OCI-M1 (cell line): ENCODE measurements at regions not wholly inside any gene's neighbourhood (a gene's known extent, or its start where the extent isn't known, plus 50 kb on each side); places are given as distances from the start of the nearest gene placed in this dataset.

ENCODE experiments used
- DNase-seq: peaks from one replicate; lab custom pipeline; 2025; lab: John Stamatoyannopoulos, UW

DNA sequence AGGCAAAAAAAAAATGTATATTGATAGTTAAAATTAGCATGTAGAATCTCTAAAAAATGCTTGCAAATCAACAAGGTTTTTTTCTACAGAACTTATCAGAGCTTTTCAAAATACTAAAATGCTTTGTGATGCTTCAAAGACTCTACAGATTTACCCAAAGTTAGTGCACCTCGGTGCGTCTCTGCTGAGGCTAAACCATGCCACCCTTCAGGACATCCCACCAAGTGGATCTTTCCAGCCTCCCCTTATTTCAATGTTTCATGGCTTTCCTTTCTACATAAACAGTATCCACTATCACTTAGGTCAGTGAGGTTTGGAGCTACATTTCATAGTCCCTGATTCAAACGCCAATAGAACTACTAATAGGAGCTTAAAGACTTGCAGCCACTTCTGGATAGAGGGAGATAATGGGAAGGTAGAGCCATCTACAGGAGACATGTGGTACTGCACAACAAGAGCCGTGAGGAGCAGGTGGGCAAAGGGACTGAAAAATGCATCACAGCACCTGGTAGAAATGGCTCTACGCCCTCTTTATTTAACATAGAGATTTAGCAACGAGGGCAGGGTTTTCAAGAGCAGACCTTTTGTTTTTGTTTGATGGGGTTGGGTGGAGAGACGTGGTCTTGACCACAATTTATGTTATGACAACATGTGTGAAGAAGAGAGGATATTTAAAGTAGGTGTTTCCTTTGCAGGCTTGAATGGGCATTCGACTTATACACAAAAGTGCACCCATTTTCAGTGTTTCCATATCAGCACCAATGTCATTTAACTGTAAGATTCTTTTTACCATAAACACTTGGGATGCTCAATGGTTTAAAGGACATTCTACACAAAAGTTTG is 56.1 kb upstream of the SLC35G4 start:
- peak; percentile 72 for DNase-seq

DNA sequence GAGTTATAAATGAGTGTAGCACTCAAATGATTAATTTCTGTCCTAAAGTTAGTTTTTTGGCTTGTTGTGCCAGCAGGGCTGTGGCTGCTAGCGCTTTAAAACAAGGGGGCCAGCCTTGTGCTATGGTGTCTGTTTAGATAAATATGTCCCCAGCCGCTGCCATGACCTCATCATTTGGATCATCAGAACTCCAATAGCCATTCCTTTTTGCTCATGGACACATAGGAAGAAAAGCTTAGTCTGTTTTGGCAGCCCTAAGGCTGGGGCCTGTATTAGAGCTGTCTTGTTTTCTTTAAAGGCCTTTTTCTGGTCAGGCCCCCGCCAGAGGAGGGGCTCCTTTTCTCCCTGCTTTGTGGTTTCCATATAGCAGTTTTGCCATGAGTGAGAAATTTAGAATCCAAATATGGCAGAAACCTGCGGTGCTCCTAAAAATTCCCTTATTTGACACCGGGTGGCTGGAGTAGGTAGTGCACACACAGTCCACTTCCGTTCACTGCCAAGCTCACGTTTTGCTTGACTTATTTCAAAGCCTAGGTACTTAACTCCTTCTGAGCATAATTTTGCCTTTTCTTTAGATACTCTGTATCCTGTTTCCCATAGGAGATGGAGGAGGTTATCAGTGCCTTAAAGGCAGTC is 60.4 kb upstream of the SLC35G4 start:
- DNase-seq, result no peak

DNA sequence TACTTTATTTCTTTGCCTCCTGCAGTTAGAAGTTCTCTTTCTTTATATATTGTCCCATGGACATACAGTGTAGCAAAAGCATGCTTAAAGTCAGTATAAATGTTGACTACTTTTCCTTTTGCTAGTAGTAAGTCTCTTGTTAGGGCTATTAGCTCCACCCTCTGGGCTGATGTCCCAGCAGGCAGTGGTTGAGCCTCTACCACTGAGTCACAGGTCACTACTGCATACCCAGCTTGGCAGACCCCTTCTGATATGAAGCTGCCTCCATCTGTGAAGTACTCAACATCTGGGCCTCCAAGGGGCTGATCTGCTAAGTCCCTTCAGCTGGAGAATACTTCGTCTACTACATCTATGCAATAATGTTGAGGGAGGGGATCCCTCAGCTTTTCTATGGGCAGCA is 61.0 kb upstream of the SLC35G4 start:
- no peak for DNase-seq

GRCh38 chr18:11544060-11544633 is 65.2 kb upstream of the SLC35G4 start:
- peak; percentile 53 for DNase-seq

DNA sequence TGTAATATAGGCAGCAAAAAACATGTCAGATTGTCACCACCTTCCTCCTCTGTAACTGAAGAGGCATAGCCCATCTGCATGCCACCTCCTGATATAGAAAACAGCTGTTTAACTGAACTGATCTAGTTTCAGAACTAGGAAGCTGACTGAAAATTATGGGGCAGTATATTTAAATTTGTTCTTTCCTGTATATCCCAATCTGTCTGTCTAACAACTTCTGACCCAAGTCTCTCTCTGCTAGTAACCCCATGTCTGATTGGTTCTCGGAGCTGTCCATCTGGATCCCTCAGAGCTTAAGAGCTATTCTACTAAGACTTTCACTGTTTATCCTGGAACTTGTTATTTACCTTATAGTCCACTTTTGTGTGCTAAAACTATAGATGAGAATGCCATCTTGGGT is 68.2 kb upstream of the SLC35G4 start:
- DNase-seq, result no peak

DNA sequence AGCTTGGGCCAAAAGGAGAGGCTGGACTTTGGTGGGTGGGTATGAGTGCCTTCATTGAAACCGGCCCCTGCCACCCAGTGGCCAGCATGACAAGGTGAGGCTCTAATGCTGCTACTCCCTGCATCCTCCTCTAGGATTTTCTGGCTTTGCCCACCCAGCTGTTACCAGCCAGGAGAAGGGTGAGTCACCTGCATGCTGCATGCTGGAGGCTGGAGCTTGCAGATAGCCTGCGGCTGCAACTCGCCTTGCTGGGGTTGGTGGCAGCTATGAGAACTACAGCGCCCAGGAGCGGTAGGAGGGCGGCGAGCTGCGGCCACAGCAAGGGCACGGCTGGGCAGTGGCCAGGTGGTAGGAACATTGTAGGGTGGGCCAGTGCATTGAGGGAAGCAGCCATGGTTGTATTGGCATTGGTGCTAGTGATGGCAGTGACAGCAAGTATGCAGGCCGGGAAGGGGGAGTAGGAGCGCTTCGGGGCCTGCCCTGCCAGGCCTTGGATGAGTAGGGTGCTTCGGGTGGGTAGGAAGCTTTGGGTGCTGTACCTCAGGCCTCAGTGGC is 75.4 kb upstream of the SLC35G4 start:
- no peak for DNase-seq

GRCh38 chr18:11533513-11533890 is 75.9 kb upstream of the SLC35G4 start:
- DNase-seq, result no peak

DNA sequence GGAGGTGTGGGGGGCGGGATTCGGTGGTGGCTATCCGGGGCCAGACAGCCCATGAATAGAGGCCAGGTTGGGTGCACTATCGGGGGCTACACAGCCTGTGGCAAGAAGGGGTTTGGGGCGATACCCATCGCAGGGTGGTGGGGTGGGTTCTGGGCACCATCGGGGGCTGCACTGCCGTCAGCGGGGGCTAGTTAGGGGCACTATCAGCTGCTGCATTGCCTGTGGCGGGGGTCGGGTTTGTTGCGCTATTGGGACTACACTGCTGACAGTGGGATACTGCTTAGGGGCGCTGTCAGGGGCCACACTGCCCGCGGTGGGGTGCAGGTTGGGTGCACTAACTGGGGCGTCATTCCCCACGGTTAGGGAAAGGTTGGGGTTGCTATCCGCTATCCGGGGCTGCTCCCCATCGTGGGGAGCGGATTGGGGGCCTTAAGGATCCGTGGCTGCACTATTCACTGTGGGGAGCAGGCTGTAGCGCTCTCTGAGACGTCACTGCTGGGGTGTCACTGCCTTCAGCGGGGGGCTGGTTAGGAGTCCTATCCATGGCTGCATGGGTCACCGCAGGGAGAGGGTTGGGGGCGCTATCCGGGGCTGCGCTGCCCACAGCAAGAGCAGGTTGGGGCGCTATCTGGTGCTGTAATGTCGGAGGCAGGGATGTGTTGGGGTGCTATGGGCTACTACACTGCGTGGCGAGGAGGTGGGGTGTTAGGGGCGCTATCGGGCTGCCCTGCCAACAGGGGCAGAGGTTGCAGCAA is 76.5 kb upstream of the SLC35G4 start:
- no peak for DNase-seq

GRCh38 chr18:11529081-11529480 is 80.3 kb upstream of the SLC35G4 start:
- DNase-seq, result no peak

- no peak for DNase-seq
These were observed 82.7 kb upstream of the SLC35G4 start for GRCh38 chr18:11526675-11527074.

DNA sequence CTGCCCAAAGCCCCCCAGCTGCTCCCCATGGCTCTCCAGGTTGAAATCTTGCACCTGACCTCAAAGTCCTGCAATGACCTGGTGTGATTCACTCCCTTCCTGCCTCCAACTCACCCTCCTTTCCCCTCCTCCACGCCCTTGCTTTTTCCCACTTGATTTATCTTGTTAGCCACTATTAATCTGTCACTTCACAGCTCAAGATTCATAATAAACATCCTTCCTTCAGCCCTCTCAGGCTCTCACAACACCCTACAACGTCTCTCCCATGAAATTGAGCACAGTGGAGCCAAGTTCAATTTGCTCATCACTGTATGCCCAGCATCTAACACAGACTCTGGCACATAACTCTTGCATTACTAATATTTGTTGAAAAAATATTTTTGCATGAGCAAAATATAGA is 85.6 kb upstream of the SLC35G4 start:
- no peak for DNase-seq

DNA sequence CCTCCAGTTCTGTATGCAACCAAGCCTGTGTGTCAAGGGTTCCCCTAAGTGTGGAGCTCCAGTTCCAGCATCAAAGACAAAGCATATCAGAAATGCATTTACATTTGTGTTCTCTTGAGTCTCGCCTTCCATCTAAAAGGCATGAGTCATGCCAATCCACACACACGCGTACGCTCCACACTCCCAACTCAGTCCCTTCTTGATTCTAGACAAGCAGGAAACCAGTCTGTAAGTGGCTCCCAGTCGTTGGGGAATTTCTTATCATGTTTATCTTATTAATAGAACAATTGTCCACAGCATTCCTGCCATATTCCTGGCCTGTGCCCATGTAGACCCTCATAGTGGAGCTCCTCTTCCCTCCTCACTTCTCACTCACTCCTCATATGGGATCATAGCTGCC is 86.4 kb upstream of the SLC35G4 start:
- no peak for DNase-seq

GRCh38 chr18:11521853-11522252 is 87.5 kb upstream of the SLC35G4 start:
- no peak for DNase-seq

- DNase-seq, result no peak
These were observed 88.9 kb upstream of the SLC35G4 start for GRCh38 chr18:11520536-11520935.

DNA sequence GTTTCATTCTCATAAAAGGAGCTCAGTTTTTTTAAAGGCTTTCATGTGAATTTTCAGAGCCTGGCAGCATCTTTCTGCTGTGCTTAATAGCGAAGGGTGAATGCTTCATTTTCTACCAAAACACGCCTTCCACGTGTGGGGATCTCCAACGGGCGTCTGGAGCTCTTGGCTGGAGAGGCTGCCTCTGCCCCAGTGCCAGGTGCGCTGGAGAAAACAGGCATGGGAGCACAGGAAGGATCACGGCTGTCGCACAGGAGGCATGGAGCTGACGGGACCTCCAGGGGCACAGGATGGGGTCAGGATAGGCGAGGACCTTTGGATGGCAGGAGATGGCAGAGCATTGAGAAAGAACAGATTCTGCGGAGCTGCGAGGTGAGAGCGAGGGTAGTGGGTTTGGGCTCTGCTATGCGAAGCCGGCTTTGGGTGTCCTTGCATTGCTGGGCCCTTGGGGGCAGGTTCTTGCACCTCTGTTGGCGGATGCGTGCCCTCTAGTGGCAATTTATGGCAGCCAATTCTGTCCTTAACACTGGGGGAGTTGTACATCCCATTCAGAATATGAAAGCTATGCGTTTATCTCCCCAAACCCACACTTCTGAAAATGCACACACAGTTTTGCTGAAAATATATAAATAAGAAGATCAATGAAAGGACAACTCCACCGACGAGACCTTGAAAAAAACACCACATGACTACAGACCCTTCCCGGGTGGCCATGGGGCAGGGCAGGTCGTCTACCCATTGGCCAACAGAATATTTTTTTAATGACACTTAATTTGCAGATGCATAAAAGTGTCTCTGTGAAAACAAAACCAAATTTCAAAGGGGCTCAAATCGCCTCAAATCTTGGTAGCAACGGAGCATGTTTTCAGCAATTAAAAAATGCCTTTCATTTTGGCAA is 90.4 kb upstream of the SLC35G4 start:
- DNase-seq, result peak; percentile 75

- no peak for DNase-seq
These were observed 91.7 kb upstream of the SLC35G4 start for GRCh38 chr18:11517704-11518103.

DNA sequence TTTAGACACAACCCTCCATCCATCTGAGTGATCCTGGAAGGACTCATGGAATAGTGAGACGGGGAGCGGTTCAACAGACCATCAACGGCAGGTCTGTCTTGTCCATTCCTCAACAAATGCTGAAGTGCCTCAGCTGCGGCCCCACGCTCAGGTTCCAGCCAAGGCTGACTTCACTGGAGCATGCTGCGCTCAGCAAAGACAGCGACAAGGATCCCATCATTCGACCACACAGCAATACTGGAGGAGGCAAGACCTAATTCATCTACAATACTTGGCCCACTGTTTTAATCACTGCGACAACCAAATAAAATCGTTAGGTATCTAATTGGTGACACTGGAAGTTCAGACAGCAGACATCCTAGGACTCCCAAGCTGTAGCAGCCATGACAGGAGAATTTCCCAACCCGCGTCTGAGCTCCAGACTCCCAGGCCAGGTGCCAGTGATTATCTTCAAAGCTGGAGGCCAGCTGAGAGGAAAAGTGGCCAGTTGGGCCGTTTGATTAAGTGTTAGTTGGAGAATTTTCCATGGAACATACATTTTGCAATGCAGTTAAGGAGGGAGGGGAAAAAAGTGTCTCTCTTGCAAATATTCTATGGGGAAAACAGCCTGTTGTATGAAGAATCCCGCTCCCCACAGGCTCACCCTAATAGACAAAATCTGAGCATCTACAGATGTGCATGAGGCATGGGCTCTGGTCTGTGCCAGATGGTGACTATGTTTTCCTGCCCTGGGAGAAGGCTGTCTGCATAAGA is 92.5 kb upstream of the SLC35G4 start:
- DNase-seq, result no peak

DNA sequence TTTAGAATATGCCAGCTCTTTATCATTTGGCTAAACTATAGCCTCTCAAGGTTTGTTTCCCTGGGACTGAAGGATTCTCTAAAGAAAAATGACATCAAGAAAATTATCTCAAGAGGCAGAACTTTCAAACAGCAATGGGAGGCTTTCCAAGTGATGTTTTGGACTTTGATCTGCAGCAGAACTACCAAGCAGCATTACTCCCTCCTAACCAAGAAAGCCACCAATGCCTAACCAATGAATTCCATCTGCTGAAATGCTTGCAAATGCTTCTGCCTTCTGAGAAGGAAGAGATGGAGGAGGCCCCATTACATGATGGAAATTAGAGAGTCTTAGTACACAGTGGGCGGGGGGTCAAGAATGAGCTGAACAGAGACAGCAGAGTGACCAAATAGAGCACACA is 95.1 kb upstream of the SLC35G4 start:
- no peak for DNase-seq

GRCh38 chr18:11512096-11513025 is 97.0 kb upstream of the SLC35G4 start:
- DNase-seq, result peak; percentile 41
